DND-41 (cell line): ENCODE measurements at regions not wholly inside any gene's neighbourhood (a gene's known extent, or its start where the extent isn't known, plus 50 kb on each side); places are given as distances from the start of the nearest gene placed in this dataset.

ENCODE experiments used
- CTCF ChIP-seq: IDR thresholded peaks from 2 replicates; pipeline ENCODE4 v1.5.1; 2012; ENCODE audit warnings: borderline replicate concordance, low read length, moderate library complexity, mild to moderate bottlenecking; ENCODE audit not compliant: poor library complexity, severe bottlenecking; ENCODE audit errors: extremely low read depth
- EZH2 ChIP-seq: IDR thresholded peaks from 3 replicates; pipeline ENCODE4 v1.6.1; 2012; ENCODE audit warnings: borderline replicate concordance, low read depth, mild to moderate bottlenecking, moderate library complexity, low read length, inconsistent platforms; ENCODE audit not compliant: severe bottlenecking

DNA sequence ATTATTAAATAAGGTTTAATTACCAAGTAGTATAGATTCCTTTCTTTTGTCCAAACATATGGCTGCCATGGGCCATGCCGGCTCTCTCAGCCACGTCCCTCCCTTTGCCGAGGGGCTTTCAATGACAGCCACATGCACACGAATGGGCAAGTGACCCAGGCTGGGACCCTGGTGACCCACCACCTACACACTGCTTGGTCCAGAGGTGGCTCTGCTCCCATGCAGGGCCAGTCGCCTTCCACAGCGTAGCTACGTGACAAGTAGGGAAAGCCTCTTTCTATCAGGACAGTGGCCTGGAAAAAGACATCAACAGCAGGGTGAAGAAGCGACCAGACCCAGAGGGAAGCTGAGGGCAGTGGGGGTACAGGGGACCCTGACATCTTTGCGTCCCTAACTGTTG is 152.8 kb upstream of the CST7 start:
- TF ChIP-seq CTCF = no peak
- no peak for TF ChIP-seq EZH2
